ENCODE measurements at regions not wholly inside any gene's neighbourhood (a gene's known extent, or its start where the extent isn't known, plus 50 kb on each side); places are given as distances from the start of the nearest gene placed in this dataset.

GRCh38 chr6:169395080-169395805 is 141.6 kb upstream of the THBS2 start:
- TF ChIP-seq CTCF (IDR thresholded peaks at IDR 0.05) (no peak), POLR2AphosphoS5 (IDR thresholded peaks at IDR 0.05) (no peak), POLR2A (IDR thresholded peaks at IDR 0.05) (no peak)
